ENCODE measurements at regions not wholly inside any gene's neighbourhood (a gene's known extent, or its start where the extent isn't known, plus 50 kb on each side); places are given as distances from the start of the nearest gene placed in this dataset.

DNA sequence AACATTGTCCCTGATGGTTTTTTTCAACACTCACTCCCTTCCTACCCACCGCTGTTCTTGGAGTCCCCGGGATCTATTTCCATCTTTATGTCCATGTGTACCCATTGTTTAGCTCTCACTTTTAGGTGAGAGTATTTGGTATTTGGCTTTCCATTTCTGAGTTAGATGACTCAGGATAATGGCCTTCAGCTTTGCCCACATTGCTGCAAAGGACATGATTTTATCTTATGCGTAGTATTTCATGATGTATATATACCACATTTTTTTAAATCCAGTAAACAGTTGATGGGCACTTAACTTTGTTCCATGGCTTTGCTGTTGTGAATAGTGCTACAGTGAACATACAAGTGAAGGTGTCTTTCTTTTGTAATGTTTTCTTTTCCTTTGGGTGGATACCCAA is 123.5 kb upstream of the KITLG start:
- H3K27me3 Mint-ChIP-seq (ENCODE audit: low read depth): no peaks in the 10 kb centered on the region
- H3K4me1 Mint-ChIP-seq: no peaks in the 10 kb centered on the region
- peaks cover 20% of the 10 kb centered on the region for H3K9me3 Mint-ChIP-seq
- no peaks in the 10 kb centered on the region for H3K36me3 Mint-ChIP-seq (ENCODE audit: low read depth)
- no peak overlapping the region for H3K4me3 Mint-ChIP-seq
- no peak overlapping the region for H3K27ac Mint-ChIP-seq
- TF ChIP-seq, protein P1, sequence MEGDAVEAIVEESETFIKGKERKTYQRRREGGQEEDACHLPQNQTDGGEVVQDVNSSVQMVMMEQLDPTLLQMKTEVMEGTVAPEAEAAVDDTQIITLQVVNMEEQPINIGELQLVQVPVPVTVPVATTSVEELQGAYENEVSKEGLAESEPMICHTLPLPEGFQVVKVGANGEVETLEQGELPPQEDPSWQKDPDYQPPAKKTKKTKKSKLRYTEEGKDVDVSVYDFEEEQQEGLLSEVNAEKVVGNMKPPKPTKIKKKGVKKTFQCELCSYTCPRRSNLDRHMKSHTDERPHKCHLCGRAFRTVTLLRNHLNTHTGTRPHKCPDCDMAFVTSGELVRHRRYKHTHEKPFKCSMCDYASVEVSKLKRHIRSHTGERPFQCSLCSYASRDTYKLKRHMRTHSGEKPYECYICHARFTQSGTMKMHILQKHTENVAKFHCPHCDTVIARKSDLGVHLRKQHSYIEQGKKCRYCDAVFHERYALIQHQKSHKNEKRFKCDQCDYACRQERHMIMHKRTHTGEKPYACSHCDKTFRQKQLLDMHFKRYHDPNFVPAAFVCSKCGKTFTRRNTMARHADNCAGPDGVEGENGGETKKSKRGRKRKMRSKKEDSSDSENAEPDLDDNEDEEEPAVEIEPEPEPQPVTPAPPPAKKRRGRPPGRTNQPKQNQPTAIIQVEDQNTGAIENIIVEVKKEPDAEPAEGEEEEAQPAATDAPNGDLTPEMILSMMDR (IDR thresholded peaks at IDR 0.05; ENCODE audit: unreplicated experiment in 3 of 3): no peak

DNA sequence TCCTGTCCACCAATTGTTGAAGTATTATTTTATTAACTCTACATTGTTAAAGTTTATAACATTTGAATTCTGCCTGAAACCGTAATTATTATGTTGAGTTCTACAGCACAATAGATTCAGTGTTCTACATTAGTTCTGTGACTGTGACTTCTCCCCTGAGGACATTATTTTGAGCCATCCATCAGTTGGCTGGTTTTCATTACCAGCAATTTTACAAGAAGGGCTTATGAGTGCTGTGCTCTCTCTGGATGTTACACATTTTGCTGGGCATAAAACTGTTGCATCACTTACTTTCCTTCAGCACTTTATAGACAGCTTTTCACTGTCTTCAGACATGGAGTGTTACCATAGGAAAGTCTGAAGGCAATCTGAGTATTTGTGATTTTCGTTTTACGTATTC is 118.2 kb upstream of the KITLG start:
- peaks cover 5% of the 10 kb centered on the region for H3K9me3 Mint-ChIP-seq
- H3K4me3 Mint-ChIP-seq: no peak overlapping the region
- H3K4me1 Mint-ChIP-seq: no peaks in the 10 kb centered on the region
- TF ChIP-seq, protein P1 (IDR thresholded peaks at IDR 0.05; ENCODE audit: unreplicated experiment in 3 of 3): no peak
- H3K36me3 Mint-ChIP-seq (ENCODE audit: low read depth): no peaks in the 10 kb centered on the region
- no peaks in the 10 kb centered on the region for H3K27me3 Mint-ChIP-seq (ENCODE audit: low read depth)
- H3K27ac Mint-ChIP-seq: no peak overlapping the region

DNA sequence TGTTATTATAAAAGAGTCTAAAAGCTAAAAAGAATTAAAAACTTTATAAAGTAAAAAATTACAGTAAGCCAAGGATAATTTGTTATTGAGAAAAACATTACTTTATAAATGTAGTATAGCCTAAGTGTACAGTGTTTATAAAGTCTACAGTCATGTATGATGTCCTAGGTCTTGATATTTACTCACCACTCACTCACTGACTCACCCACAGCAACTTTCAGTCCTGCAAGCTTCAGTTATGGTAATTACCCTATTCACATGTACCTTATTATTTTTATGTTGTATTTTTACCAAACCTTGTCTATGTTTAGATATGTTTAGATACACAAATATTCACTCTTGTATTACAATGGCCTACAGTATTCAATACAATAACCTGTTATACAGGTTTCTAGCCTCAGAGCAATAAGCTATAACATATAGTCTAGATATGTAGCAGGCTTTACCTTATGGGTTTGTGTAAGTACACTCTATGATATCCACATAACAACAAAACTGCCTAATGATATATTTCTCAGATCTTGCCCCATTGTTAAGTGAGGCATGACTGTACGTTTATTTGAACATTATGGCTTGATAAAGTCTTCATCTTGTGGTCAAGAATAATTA is 113.7 kb upstream of the KITLG start:
- Mint-ChIP-seq H3K27ac (no peak overlapping the region), H3K4me1 (no peaks in the 10 kb centered on the region), H3K36me3 (ENCODE audit: low read depth) (no peaks in the 10 kb centered on the region), H3K27me3 (ENCODE audit: low read depth) (no peaks in the 10 kb centered on the region), H3K9me3 (peaks cover 9% of the 10 kb centered on the region), H3K4me3 (no peak overlapping the region)
- TF ChIP-seq, protein P1 (IDR thresholded peaks at IDR 0.05; ENCODE audit: unreplicated experiment in 3 of 3): no peak

DNA sequence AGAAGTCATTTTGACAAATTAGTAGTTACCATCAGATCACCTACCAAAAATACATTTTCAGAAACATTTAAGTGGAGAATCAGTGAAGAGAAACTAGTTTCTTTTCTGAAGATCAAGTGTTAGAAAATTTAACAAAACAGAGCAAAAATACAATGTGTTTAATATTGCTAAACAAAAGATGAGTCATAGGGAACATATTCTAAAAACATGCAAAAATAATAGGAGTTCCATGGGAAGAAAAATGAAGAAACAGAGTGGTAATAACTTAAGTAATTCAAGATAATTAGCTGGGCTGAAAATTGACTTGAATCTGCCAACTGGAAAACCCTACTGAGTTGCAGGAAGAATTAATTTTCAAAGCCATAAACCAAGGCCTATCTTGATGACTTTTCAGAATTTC is 111.5 kb upstream of the KITLG start:
- Mint-ChIP-seq H3K27me3 (ENCODE audit: low read depth) (no peaks in the 10 kb centered on the region), H3K4me1 (no peaks in the 10 kb centered on the region), H3K27ac (no peak overlapping the region), H3K9me3 (peaks cover 9% of the 10 kb centered on the region), H3K36me3 (ENCODE audit: low read depth) (no peaks in the 10 kb centered on the region), H3K4me3 (no peak overlapping the region)
- TF ChIP-seq, protein P1 (IDR thresholded peaks at IDR 0.05; ENCODE audit: unreplicated experiment in 3 of 3): no peak

DNA sequence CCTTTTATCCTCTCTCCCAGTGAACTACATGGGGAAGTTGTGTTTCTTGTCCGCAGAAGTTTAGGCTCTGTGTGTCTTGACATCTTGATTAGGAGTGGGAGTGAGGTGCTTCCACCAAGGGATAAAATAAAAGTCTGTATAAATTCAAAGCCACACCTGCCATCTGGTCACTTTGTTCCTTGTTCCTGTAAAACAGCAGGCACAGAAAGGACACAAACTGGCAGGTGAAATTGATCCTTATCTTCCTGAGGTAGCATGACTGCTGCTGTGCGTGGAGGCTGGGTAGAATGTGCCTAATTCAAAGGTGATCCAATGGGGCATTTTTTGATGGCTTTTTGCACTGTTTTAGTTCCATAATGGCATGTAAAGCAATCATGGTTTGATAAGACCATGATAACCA is 104.3 kb upstream of the KITLG start:
- Mint-ChIP-seq H3K9me3 (peaks cover 2% of the 10 kb centered on the region), H3K27me3 (ENCODE audit: low read depth) (no peaks in the 10 kb centered on the region), H3K27ac (no peak overlapping the region), H3K4me1 (no peaks in the 10 kb centered on the region), H3K36me3 (ENCODE audit: low read depth) (no peaks in the 10 kb centered on the region), H3K4me3 (no peak overlapping the region)
- TF ChIP-seq, protein P1 (IDR thresholded peaks at IDR 0.05; ENCODE audit: unreplicated experiment in 3 of 3): no peak

DNA sequence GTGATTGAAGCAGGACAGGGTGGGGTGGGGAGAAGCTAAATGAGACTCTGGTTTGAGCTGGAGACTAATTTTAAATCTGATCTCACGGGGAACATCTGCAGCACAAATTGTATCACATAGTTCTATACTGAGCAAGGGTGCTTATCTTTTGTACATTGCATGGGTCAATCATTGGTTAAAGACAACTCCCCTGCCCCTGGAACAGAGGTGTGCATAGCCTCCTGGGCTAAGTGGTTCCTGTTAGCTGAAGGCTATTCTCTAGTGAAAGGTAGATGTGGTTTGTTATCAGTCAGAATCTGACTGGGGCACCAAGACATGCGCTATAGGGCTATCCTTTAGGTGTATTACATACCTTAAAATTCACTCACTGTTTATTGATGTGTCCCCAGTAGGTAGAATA is 103.9 kb upstream of the KITLG start:
- no peaks in the 10 kb centered on the region for H3K27me3 Mint-ChIP-seq (ENCODE audit: low read depth)
- peaks cover 2% of the 10 kb centered on the region for H3K9me3 Mint-ChIP-seq
- H3K4me3 Mint-ChIP-seq: no peak overlapping the region
- TF ChIP-seq, protein P1 (IDR thresholded peaks at IDR 0.05; ENCODE audit: unreplicated experiment in 3 of 3): no peak
- no peaks in the 10 kb centered on the region for H3K4me1 Mint-ChIP-seq
- no peaks in the 10 kb centered on the region for H3K36me3 Mint-ChIP-seq (ENCODE audit: low read depth)
- H3K27ac Mint-ChIP-seq: no peak overlapping the region
